ENCODE measurements at regions not wholly inside any gene's neighbourhood (a gene's known extent, or its start where the extent isn't known, plus 50 kb on each side); places are given as distances from the start of the nearest gene placed in this dataset.

DNA sequence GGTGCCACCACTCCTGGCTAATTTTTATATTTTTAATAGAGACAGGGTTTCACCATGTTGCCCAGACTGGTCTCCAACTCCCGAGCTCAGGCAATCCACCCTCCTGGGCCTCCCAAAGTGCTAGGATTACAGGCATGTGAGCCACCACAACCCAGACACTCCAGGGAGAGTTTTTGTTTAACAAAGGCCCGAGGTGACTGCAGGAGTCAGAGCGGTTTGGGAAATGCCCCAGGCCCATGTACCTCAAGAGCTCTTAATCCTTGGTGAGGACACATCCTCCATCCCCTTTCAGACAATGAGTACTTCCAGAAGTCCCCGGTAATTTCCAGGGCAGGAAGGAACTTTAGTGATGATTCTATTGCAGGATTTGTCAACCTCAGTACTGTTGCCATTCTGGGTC lies 176.0 kb downstream of the ESRRB start:
- no peak for DNase-seq

DNA sequence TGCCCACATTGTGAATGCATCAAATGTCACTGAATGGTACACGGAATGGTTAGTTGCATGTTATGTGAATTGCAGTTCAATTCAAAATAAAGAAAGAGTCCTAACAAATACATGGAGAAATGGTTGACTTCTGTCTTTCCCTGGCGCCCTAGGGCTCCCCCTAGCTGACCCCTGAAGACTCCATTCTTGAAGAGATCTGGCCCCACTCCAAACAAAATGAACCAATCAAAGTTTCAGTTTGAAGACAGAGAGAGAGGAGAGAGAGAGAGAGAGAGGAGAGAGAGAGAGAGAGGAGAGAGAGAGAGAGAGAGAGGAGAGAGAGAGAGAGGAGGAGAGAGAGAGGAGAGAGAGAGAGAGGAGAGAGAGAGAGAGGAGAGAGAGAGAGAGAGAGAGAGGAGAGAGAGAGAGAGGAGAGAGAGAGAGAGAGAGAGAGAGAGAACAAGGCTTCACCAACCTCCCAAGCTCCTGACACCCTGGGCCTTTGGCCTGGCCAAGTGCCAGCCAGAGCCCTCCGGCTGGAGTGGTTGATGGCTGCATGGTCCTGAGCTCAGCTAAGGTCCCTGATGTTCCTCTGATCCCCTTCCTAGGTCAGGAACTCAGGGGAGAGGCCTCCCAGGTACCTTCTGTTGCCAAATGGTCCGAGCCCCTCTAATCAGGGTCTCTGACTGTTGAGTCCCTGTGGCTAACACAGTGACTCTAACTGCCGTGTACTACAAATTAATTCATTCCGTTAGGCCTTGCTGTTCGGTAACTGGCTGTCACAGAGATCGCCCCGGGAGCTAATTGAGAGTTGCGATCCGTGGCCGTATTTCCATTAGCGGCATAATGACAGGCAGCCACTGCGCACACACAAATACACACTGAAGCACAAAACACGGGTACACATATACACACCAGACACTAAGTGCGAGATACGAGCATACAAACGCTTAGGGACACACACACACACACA lies 188.8 kb downstream of the ESRRB start:
- no peak for DNase-seq

DNA sequence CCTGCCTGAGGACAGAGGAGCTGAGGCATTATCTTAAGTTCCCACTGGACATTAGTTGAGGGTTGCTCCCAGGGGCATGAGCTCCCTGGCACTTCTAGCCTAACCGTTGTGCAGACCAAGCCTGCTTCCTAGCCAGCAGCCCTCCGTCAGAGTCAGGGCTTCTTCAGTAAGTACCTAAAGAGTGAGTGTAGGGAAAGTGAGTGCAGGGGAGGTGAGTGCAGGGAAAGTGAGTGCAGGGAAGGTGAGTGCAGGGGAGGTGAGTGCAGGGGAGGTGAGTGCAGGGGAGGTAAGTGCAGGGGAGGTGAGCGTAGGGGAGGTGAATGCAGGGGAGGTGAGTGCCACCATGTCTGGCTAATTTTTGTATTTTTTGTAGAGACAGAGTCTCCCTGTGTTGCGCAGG lies 190.5 kb downstream of the ESRRB start:
- DNase-seq = no peak

DNA sequence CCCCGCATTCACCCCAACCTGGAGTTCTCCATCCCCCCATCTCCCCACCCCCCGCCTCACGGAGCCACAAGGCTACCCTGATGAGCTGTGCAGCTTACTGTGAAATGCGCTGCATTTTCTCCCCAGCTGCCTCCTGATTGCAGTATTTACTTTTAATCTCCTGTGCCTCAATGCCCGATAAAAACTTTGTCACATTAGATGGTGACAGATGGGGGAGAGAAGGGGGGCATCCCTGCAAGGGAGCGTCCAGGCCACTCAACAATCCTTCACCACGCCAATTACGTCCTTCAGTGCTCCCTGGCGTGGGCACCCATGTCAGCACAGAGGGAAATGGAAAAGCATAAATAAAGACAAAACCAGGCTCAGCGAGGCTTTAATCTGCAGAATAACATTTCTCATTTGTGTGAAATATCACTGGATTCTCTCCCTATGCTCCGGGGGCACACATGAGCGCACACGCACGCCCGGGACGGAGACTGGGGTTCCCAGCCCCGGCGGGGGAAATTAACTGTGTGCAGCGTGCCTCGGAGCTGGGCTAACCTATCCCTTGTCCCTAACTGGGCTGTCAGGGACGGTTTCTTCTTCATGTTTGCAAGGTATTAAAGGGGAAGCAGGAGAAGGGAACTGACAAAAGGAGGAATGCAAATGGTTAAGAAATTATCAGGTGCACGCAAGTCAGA lies 186.7 kb upstream of the VASH1 start:
- DNase-seq = no peak

DNA sequence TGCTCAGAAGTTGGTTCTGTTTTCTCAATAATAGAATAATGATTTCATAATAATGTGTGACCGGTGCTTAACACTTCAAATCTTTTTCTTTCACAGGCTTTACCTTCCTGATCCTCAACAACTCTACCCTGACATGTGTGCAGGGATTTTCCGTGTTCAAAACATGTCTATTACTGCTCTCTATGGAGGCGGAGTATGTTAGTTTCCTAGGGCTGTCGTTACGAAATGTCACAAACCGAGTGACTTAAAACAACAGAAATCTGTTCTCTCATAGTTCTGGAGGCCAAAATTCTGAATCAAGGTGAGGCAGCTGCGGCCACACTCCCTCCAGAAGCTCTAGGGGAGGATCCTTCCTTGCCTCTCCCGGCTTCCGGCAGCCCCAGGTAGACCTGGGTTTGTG lies 186.2 kb upstream of the VASH1 start:
- no peak for DNase-seq

DNA sequence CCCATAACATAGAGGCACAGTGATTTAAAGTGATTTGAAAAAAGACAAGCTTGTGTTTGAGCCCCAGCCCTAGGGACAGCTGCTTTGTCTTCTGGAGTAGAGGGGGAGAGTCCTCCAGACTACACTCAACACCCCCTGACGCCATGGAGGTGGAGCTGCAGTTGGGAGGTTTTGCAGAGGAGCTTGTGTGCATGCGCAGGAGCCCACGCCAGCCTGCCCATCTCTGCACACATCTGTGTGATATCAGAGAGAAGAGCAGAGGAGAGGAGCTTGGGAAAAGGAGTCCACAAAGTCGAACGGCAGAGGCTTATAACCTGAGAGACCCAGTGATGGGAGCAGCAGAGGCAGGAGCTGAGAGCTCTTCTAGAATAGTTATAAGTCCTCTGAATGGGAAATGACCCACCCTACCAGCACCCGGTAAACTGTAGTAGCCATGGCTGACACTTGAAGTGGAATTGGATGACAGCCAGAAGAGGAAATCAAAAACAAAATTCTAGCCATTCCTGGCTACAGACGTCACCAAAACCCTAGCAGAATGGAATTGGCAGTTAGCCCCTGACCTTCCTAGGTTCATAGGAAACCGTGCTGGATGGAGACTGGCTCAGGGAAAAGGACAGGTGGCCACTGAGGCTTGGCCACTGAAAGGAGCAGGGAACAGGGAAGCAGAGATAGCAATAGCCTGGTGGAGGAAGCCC lies 185.1 kb upstream of the VASH1 start:
- DNase-seq = no peak

DNA sequence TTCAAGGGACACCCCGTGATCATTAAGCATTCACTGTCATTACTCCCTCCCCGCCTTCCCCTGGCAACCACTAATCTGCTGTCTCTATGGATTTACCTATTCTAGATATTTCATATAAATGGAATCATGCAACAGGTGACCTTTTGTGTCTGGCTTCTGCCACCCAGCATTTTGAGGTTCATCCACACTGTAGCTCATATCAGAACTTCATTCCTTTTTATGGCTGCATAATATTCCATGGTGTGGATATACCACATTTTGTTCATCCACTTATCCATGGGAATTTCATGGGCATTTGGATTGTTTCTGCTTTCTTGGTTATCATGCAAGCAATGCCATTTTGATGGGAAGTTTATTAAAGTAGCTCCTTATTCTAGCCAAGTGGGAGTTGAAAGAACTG lies 184.2 kb upstream of the VASH1 start:
- DNase-seq = no peak

DNA sequence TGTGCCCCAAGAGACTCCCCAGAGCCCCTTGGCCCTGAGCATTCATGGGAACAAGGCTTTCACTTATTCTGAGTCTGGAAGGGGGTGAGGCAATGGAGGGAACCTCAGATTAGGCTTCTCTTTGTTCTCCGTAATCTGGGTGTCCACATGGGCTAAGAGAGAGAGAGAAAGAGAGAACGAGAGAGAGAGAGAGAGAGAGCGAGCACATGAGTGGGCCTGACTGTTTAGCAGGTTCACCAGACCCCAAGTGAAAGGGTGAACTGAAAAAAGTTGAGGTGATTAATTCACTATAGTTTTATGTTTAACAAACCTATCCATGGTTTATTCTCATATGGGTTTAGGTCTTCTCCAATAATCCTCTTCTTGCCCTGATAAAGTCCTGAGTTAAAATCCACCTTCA lies 183.4 kb upstream of the VASH1 start:
- DNase-seq = no peak

DNA sequence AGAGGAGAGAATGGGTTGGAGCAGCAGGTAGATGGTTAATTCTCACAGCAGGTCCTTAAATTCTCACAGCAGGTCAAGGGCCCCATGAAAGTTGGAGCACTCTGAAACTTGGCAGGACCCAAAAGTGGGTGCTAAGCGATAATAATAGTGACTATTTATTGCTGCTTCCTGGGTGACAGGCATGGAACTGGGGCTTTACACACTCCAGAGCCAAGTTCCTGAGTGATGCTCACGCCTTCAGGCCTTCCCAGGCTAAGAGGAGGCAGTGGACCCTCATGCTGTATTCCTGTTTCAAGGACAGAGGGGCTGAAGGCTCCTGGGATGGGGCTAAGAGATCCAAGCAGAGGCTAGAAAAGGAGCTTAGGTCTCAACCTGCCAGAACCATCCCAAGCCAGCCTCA lies 180.9 kb upstream of the VASH1 start:
- no peak for DNase-seq

DNA sequence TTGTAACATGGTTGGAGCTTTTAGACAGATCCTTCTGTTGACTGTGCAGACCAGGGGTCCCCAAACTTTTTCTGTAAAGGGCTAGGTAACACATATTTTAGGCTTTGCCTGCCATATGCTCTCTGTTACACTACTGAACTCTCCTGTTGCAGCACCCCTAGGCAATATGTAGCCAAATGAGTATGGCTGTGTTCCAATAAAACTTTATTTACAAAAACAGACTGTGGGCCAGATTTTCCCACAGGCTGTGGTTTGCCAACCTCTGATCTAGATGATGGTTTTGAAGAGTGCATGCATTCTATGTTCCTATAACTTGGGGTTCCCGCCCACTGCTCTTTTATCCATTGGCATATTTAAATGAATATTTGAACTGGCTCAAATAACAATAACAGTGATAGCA lies 180.3 kb upstream of the VASH1 start:
- no peak for DNase-seq

DNA sequence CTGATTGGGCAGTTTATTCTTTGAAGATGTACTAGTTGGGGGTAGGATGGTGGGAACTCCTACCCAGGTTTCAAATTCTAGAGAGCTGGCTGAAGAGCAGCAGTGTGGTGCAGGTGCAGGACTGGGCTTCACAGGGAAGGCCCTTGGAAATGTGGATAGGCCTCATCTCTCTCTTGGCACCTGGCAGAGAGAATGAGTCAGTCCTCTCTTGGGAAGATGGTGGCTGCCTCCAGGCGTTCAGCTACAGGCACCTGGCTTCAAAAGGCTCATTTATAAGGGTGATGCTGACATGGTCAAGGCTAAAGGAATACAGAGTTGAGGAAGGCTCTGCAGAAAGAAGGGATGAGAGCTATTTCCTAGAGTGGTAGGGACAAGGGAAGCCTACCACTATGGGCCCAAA lies 179.7 kb upstream of the VASH1 start:
- no peak for DNase-seq

DNA sequence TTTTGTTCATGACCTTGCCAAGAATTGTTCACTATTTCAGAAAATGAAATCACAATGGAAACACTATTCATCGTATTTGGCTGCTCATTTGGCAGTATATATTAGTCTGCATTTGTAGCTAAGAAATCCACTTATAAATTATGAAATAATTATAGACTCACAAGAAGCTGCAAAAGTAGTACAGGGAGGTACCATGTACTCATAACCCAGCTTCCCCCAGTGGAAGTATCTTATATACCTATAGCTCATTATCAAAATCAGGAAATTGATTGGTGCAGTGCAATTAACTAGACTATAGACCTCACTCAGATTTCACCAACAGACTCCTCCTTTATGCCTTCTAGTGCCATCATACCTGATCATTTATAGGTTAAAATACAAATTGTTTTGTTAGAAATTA lies 178.8 kb upstream of the VASH1 start:
- DNase-seq = no peak

DNA sequence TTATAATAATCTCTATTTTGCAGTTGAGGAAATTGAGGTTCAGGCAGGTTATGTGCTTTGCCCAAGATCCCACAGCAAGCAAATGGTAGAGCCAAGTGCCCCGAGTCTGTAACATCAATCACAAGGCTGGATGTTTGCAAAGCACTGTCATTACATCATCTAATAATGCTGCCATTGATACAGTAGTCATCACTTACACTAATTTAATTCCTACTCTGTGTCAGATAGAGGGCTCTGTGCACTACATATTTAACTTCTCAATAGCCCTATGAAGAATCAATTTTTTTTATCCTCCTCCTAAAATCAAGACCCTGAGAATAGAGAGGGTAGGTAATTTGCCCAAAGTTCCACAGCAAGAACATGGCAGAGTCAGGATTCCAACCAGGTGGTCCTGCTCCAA lies 178.1 kb upstream of the VASH1 start:
- DNase-seq = no peak

DNA sequence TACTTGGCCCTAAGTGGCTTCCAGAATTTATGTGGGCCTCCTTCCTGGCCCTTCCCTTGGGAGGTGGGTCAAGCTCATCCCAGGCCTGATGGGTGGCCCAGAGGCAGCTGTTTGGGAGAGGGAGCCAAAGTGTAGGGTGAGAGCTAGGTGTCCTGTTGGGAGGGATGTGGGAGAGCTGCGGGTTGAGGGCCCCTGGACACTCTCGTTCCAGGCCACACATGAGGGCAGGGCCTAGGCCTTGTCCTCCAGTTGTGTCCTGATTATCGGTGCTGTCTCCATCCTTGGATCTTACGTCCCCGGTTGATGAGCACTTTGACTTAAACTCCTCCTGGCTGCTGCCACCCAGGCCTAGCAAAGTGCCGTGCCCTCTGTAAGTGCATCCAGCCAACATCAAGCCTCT lies 177.5 kb upstream of the VASH1 start:
- DNase-seq = no peak

DNA sequence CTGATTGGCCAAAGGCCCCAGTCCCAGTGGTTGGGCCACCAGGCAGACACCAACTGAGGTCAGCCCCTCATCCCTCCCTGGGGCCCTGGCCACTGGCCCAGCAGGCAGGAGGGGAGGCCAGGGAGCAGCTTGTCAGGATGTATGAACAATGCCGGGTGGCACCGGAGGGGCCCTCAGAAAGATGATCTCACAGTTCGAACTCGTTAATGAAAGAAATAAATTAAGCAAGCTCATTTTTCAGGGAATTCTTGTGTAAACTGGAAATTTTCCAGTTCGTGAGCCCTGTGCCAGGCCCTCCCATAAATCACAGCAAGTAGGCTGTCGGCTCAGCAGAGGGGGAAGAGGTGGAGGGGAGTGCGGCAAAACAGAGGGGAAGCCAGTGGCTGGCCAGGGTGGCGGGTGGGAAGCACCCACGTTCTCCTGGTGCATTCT lies 177.0 kb upstream of the VASH1 start:
- DNase-seq = no peak

DNA sequence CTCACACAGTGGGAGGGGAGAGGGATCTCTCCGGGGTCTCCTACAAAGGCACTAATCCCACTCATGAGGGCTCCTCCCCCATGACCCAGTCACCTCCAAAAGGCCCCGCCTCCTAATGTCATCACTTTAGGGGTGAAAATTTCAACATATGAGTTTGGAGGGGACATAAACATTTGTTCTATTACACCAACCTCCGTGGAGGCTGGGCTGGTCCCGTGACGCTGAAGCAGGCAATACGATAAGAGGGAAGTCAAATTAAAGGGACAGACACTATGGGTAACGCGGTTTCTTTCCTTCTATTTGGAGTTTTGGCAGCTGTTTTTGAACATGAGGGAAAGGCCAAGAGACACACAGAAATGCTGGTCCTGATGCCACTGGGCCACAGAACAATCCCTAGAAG lies 175.7 kb upstream of the VASH1 start:
- no peak for DNase-seq

DNA sequence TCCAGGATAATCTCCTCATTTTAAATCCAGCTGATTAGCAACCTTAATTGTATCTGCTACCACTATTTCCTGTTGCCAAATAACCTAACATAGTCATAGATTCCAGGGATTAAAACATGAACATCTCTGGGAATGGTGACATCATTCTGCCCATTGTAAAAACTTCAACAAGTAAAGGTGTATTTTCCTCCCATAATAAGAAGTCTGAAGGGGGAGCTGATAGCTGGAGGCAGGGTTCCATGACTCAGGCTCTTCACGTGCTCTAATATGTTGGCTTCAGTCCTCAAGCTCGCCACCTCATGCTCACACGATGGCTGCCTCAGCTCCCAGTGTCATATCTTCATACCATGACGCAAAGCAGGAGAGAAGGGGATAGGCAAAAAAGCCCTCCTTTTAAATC lies 172.0 kb upstream of the VASH1 start:
- no peak for DNase-seq

DNA sequence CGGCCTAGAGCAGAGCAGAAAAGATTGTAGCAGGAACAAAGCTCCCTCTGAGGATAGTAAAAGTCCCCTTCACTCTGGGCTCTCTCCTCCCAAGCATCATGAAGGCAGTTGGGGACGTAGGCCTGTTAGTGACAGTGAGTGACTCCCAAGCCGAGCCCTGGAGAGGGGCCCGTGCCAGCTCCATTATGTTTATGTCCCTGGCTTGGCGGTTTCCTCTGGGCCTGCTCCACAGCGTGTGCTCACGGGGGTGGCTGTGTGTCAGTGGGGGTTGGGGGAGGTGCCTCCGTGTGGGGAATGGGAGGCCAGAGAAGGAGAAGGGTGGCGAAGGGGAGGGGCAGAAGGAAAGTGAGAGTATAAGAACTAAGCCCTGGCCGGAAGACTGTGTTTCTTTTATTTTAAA lies 170.0 kb upstream of the VASH1 start:
- no peak for DNase-seq

DNA sequence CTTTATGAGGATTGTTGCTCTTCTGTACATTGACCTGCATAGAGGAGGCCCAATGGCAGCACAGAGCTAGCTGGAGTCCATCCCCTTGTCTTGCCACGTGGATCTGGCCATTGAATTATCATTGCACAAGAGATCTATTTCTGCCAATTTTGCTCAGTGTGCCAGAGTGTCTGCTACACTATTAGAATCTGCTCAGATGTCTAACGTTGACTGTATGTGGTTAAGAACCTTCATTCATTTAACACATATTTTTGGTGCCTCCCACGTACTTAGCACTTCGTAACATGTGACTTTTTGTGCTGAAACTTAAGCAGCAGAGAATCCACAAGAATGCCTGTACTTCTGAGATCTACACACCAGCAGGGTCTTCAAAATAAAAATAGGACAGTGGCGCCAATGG lies 166.0 kb upstream of the VASH1 start:
- DNase-seq = no peak

DNA sequence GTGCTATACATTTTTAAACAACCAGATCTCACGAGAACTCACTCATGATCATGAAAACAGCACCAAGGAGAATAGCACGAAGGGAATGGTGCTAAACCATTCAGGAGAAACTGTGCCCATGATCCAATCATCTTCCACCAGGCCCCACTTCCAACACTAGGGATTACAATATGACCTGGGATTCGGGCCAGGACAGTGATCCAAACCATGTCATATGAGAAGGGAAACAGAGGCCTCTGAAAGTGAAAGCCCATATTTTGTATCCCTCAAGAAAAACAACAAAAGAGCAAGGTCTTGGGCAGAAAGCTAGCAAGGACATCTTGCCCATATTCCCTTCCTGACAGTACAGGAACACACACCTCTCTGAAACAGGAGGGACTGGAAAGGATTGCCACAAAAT lies 163.9 kb upstream of the VASH1 start:
- DNase-seq = no peak

DNA sequence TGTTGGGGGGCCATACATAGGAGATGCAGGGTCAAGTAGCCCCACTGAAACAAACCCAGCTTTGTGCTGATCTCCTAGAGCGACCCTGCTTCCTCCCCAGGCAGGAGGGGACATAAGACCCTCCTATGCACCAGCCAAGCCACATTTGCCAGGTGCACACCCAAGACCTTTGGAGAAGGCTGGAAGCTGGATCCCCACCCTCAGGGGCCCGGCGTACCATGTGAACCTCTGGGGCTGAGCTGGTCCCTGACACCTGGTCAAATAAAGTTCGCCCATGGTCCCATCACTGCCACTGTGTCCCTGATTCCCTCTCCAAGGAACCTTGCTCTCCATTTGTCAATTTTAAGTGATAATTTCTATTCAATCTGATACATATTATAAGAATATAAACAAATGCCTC lies 162.1 kb upstream of the VASH1 start:
- no peak for DNase-seq

DNA sequence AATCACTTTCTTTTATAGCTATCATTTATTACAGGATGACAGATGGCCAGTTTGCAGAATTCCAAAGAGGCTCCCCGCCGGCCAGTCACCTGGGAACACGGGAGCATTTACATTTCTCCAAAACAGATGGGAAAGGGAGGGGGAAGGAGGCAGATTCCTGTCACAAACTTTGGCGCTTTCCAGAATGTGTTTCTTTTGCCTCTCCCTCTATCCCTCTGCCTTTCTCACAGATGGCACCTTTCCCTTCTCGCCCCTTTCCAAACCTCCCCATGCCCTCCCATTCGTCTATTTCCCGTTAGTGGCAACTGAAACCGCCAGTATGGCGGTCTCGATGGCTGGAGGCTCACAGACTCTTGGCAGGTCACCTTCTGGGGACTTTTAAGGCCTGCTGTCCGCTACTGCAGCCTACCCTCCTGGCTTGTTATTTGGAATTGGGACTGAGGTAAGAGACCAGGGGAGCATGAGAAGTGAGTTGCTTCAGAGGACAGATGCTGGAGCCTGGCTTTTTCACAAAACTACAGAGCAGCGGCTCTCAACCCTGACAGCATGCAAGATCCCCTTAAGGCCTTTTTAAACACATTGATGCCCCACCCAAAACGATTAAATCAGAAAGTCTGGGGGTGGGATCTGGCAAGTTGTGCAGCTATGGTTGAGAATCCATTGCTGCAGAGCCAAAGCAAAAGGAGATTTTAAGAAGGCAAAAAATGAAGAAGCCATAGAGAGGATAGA lies 161.5 kb upstream of the VASH1 start:
- DNase-seq = no peak

DNA sequence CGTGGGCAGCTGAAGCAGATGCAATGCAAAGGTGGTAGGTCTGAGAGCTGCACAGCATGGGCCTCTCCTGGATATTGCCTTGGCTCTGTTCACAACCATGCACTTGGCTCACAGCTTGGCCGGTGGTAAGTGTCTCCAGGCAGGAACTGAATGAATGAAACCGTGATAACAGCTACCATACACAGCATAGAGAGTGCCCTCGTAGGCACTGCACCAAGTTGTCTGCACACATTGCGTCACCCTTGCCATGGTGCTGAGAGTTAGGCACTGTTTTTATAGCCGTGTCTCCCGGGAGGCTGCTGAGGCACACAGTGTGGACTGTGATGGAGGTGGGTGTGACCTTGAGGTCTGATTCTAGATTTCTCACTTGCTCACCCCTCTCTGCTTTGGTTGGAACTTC lies 157.6 kb upstream of the VASH1 start:
- no peak for DNase-seq

All from activated CD8-positive, alpha-beta memory T cell treated with anti-CD3 and anti-CD28 coated beads, Interleukin-2, amount 50 U/mL, for 48 hours (primary cell).